Hepatocyte (in vitro differentiated cells): ENCODE measurements at regions not wholly inside any gene's neighbourhood (a gene's known extent, or its start where the extent isn't known, plus 50 kb on each side); places are given as distances from the start of the nearest gene placed in this dataset.

Experiments
- EZH2 ChIP-seq: fragments of 200-600 bp; sonication (generic); IDR thresholded peaks from 2 replicates; pipeline ENCODE4 v1.6.1; 2016; ENCODE audit warnings: antibody characterized with exemption, mild to moderate bottlenecking, borderline replicate concordance
- EZH2phosphoT487 ChIP-seq: fragments of 200-600 bp; sonication (generic); IDR thresholded peaks from one replicate; pipeline ENCODE4 v1.6.1; 2018; ENCODE audit warnings: antibody characterized with exemption, mild to moderate bottlenecking, low read depth, moderate library complexity; ENCODE audit not compliant: unreplicated experiment, severe bottlenecking
- TF ChIP-seq, protein P1 (sequence below): fragments of 200-600 bp; sonication (generic); IDR thresholded peaks from 2 replicates; pipeline ENCODE4 v1.5.1; 2016; ENCODE audit warnings: antibody characterized with exemption, mild to moderate bottlenecking; ENCODE audit not compliant: poor library complexity

- TF ChIP-seq, protein P1, sequence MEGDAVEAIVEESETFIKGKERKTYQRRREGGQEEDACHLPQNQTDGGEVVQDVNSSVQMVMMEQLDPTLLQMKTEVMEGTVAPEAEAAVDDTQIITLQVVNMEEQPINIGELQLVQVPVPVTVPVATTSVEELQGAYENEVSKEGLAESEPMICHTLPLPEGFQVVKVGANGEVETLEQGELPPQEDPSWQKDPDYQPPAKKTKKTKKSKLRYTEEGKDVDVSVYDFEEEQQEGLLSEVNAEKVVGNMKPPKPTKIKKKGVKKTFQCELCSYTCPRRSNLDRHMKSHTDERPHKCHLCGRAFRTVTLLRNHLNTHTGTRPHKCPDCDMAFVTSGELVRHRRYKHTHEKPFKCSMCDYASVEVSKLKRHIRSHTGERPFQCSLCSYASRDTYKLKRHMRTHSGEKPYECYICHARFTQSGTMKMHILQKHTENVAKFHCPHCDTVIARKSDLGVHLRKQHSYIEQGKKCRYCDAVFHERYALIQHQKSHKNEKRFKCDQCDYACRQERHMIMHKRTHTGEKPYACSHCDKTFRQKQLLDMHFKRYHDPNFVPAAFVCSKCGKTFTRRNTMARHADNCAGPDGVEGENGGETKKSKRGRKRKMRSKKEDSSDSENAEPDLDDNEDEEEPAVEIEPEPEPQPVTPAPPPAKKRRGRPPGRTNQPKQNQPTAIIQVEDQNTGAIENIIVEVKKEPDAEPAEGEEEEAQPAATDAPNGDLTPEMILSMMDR, result no peak
- TF ChIP-seq EZH2 (no peak), EZH2phosphoT487 (no peak)
Measured at GRCh38 chr13:76505437-76505836, 380.8 kb downstream of the KCTD12 start.
